PC-9 (cell line): ENCODE measurements at regions not wholly inside any gene's neighbourhood (a gene's known extent, or its start where the extent isn't known, plus 50 kb on each side); places are given as distances from the start of the nearest gene placed in this dataset.
"Not testable (repeated sequence)": the region's sequence is repeated elsewhere in the genome, so short reads cannot be mapped to it uniquely, and the experiment has no call there.

Experiments
- CTCF ChIP-seq: fragments of 200-600 bp; sonication (generic); conservative IDR thresholded peaks from 2 replicates; pipeline ENCODE4 v1.6.1; 2017; ENCODE audit warnings: mixed run types, antibody characterized with exemption, mild to moderate bottlenecking, moderate library complexity
- EZH2 ChIP-seq: fragments of 200-600 bp; sonication (generic); IDR thresholded peaks from 2 replicates; pipeline ENCODE4 v1.8.0; 2017; ENCODE audit warnings: antibody characterized with exemption, low read depth

- TF ChIP-seq CTCF, EZH2: not testable (repeated sequence)
Observed at GRCh38 chr9:85808329-85808728, 66.6 kb upstream of the AGTPBP1 start.
